CD4-positive, alpha-beta T cell (primary cell): ENCODE measurements at regions not wholly inside any gene's neighbourhood (a gene's known extent, or its start where the extent isn't known, plus 50 kb on each side); places are given as distances from the start of the nearest gene placed in this dataset.

Experiments used
- ATAC-seq: fragments of 200-7000 bp; cut with Tn5 transposase; one replicate; pipeline ENCODE4 v1.10.0; 2022; ENCODE audit warnings: mild to moderate bottlenecking; ENCODE audit not compliant: poor library complexity
- CTCF ChIA-PET: fragments of 350-600 bp; sonication (Branson Sonifier 250); formaldehyde crosslinking; loops from one replicate; lab custom pipeline; 2021; ENCODE audit warnings: antibody characterized with exemption, inconsistent platforms; lab: Charles Lee
- POLR2A ChIA-PET: fragments of 350-600 bp; sonication (Branson Sonifier 250); formaldehyde crosslinking; loops from one replicate; lab custom pipeline; 2021; ENCODE audit warnings: antibody characterized with exemption, inconsistent platforms; lab: Charles Lee
- DNase-seq, 14 experiments: peaks; one replicate each; pipeline ENCODE4 v3.0.0-alpha.2; 2013 to 2020; ENCODE audit warnings: mixed read lengths in 2 of 14
- H3K27ac ChIP-seq, 2 donors: one replicate each; pipeline versions ENCODE4 v1.5.1 to v1.7.0; 2013; ENCODE audit warnings: low read length in 2 of 2, low read depth in 1 of 2, mild to moderate bottlenecking in 1 of 2
- H3K27me3 ChIP-seq, 2 experiments: 1 replicate in 1 of 2; 2 replicates in 1 of 2; pipeline versions ENCODE4 v1.6.1 to v1.7.0; 2013; ENCODE audit warnings: low read length in 2 of 2, control low read depth in 1 of 2, mild to moderate bottlenecking in 1 of 2, moderate library complexity in 1 of 2; ENCODE audit not compliant: insufficient read depth in 2 of 2, control insufficient read depth in 1 of 2
- H3K36me3 ChIP-seq: one replicate; pipeline ENCODE4 v1.6.1; 2013; ENCODE audit warnings: low read length, control low read depth; ENCODE audit not compliant: insufficient read depth
- H3K4me1 ChIP-seq: one replicate; pipeline ENCODE4 v1.6.1; 2013; ENCODE audit warnings: low read length, control low read depth; ENCODE audit not compliant: insufficient read depth
- H3K4me3 ChIP-seq: one replicate; pipeline ENCODE4 v1.5.1; 2013; ENCODE audit warnings: mild to moderate bottlenecking, low read length, moderate library complexity
- H3K9me3 ChIP-seq, 2 experiments: 1 replicate in 1 of 2; 2 replicates in 1 of 2; pipeline versions ENCODE4 v1.6.1 to v1.7.0; 2013; ENCODE audit warnings: low read length in 2 of 2, mild to moderate bottlenecking in 2 of 2, control low read depth in 1 of 2, moderate library complexity in 1 of 2; ENCODE audit not compliant: control insufficient read depth in 1 of 2, insufficient read depth in 1 of 2
- H3K27ac Mint-ChIP-seq: one replicate; pipeline ENCODE4 v1.8.0; 2020; ENCODE audit warnings: mixed read lengths
- H3K27me3 Mint-ChIP-seq: one replicate; pipeline ENCODE4 v1.8.0; 2021; ENCODE audit warnings: mixed read lengths
- H3K36me3 Mint-ChIP-seq: one replicate; pipeline ENCODE4 v1.8.0; 2021; ENCODE audit warnings: low read depth, mixed read lengths
- H3K4me1 Mint-ChIP-seq: one replicate; pipeline ENCODE4 v1.8.0; 2021; ENCODE audit warnings: low read depth, mixed read lengths
- H3K4me3 Mint-ChIP-seq: one replicate; pipeline ENCODE4 v1.8.0; 2020; ENCODE audit warnings: mild to moderate bottlenecking, mixed read lengths
- H3K9me3 Mint-ChIP-seq: one replicate; pipeline ENCODE4 v1.8.0; 2020; ENCODE audit warnings: mixed read lengths
- CTCF ChIP-seq: fragments of 200-600 bp; IDR thresholded peaks from one replicate; pipeline ENCODE4 v1.8.0; 2022; ENCODE audit warnings: antibody characterized with exemption, mild to moderate bottlenecking
- intact Hi-C, 2 experiments: fragments of 100-400 bp; cut with DNase I in 1 of 2; cut with micrococcal nuclease in 1 of 2; formaldehyde crosslinking; loops; one replicate each; pipeline versions ENCODE4 v1.15.1 to v1.9.0; 2023 to 2025; cut with DNase I, micrococcal nuclease

- peak in 3 of 14 experiments; percentile 28 to 34 (median 28) for DNase-seq
Measured at GRCh38 chr13:42388326-42388725, 116.4 kb downstream of the AKAP11 start.

GRCh38 chr13:42389041-42389440, 117.1 kb downstream of the AKAP11 start:
- POLR2A ChIA-PET = interaction anchor here (2.0 kb wide), 1 partner anchor 11 kb away, joined by 6 read pairs; no protein-coding TSS in a partner anchor
- Mint-ChIP-seq H3K4me3 (no peak overlapping the region), H3K9me3 (no peaks in the 10 kb centered on the region), H3K27me3 (no peaks in the 10 kb centered on the region), H3K36me3 (no peaks in the 10 kb centered on the region), H3K27ac (no peak overlapping the region), H3K4me1 (peaks cover 52% of the 10 kb centered on the region)
- no peak overlapping the region for H3K27ac ChIP-seq
- no peak overlapping the region for H3K4me3 ChIP-seq
- ATAC-seq = no peak
- intact Hi-C loops = no loop called here
- CTCF ChIA-PET = interaction anchor here (0.7 kb wide), 1 partner anchor 9 kb away, joined by 3 read pairs; no protein-coding TSS in a partner anchor
- peaks cover 34% of the 10 kb centered on the region for H3K4me1 ChIP-seq
- TF ChIP-seq CTCF = no peak
- no peak for DNase-seq
- H3K27me3 ChIP-seq = no peaks in the 10 kb centered on the region
- no peaks in the 10 kb centered on the region for H3K36me3 ChIP-seq
- no peaks in the 10 kb centered on the region for H3K9me3 ChIP-seq

More at GRCh38 chr13:42388326-42388725, 116.4 kb downstream of the AKAP11 start:
- no peak overlapping the region for H3K4me3 Mint-ChIP-seq
- no peak overlapping the region for H3K27ac Mint-ChIP-seq
- Histone ChIP-seq H3K27me3 (no peaks in the 10 kb centered on the region), H3K4me3 (no peak overlapping the region), H3K27ac (no peak overlapping the region), H3K36me3 (no peaks in the 10 kb centered on the region), H3K4me1 (peaks cover 27% of the 10 kb centered on the region), H3K9me3 (no peaks in the 10 kb centered on the region)
- ATAC-seq = no peak
- no peaks in the 10 kb centered on the region for H3K9me3 Mint-ChIP-seq
- H3K27me3 Mint-ChIP-seq = no peaks in the 10 kb centered on the region
- H3K4me1 Mint-ChIP-seq = peaks cover 45% of the 10 kb centered on the region
- no peak for TF ChIP-seq CTCF
- ChIA-PET POLR2A (interaction anchor here (0.8 to 2.0 kb wide), 3 partner anchors 10 to 77 kb away, joined by 3 to 6 read pairs (median 4); no protein-coding TSS in a partner anchor), CTCF (interaction anchor here (0.7 kb wide), 1 partner anchor 10 kb away, joined by 3 read pairs; no protein-coding TSS in a partner anchor)
- H3K36me3 Mint-ChIP-seq = no peaks in the 10 kb centered on the region
- intact Hi-C loops = no loop called here

DNA sequence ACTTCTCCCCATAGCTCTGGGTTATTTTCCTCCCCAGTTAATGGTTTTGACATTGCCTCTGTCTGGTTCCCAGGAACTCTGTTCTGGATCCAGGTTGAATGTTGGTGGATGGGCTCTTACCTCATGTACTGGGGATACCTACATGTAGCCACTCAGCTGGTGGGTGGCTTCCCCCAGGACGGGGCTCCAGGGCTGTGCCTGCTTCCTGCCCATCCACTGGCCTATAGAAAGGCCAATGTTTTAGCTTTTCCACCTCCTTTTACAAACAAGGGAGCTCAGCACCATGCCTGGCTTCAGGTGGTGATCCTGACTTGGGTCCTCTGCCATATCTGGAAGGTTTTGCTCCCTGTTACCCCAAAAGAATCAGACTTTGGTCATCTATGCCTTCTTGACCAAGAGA, 120.2 kb downstream of the AKAP11 start:
- H3K27ac ChIP-seq = peak overlapping the region in 1 of 2 donors; percentile 39
- no peaks in the 10 kb centered on the region for H3K36me3 Mint-ChIP-seq
- DNase-seq = no peak
- H3K4me1 ChIP-seq = peaks cover 65% of the 10 kb centered on the region
- ChIA-PET POLR2A (interaction anchor here (1.5 to 3.7 kb wide), 6 partner anchors 8 to 119 kb away, joined by 4 to 20 read pairs (median 6); partner anchors contain the start of gene AKAP11), CTCF (no interaction called here)
- TF ChIP-seq CTCF = no peak
- no peaks in the 10 kb centered on the region for H3K9me3 Mint-ChIP-seq
- H3K4me3 Mint-ChIP-seq = no peak overlapping the region
- H3K9me3 ChIP-seq = no peaks in the 10 kb centered on the region
- H3K27me3 Mint-ChIP-seq = no peaks in the 10 kb centered on the region
- H3K36me3 ChIP-seq = no peaks in the 10 kb centered on the region
- no peak overlapping the region for H3K4me3 ChIP-seq
- no peak for ATAC-seq
- no peaks in the 10 kb centered on the region for H3K27me3 ChIP-seq
- peaks cover 77% of the 10 kb centered on the region for H3K4me1 Mint-ChIP-seq
- peak overlapping the region; percentile 83 for H3K27ac Mint-ChIP-seq
- intact Hi-C loops = loop anchor here (2.0 to 10.0 kb wide), 3 partner anchors 35 to 117 kb away; partner anchors contain the start of gene AKAP11 (in 1 of the 2)
